ENCODE measurements at regions not wholly inside any gene's neighbourhood (a gene's known extent, or its start where the extent isn't known, plus 50 kb on each side); places are given as distances from the start of the nearest gene placed in this dataset.

DNA sequence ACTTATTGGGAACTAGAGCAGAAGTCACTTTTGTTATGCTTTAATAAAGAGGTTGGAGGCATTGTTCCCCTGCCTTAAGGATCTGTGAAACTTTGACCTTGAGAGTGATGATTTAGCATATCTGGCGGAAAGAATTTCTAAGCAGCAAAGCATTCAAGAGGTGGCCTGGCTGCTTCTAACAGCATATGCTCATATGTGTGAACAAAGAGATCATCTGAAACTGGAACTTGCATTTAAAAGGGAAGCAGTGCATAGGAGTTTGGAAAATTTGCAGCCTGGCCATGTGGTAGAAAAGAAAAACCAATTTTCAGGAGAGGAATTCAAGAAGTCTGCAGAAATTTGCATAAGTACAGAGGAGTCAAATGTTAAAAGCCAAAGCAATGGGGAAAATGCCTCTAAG is 56.4 kb upstream of the GOLIM4 start:
- ChIA-PET POLR2A (ENCODE audit: unreplicated experiment) (no interaction called here), CTCF (no interaction called here)
- Histone ChIP-seq H3K79me2 (ENCODE audit: low read depth) (no peaks in the 10 kb centered on the region), H4K20me1 (ENCODE audit: insufficient read depth) (no peaks in the 10 kb centered on the region), H3K4me1 (replicated peaks; ENCODE audit: insufficient read depth) (no peaks in the 10 kb centered on the region), H3F3A (ENCODE audit: insufficient read depth, low read depth) (no peaks in the 10 kb centered on the region), H3K9me2 (ENCODE audit: insufficient read depth) (no peaks in the 10 kb centered on the region), H3K36me3 (ENCODE audit: low read depth) (no peaks in the 10 kb centered on the region), H3K27ac (no peak overlapping the region), H3K9me3 (ENCODE audit: insufficient read depth, low read depth) (0 out of 2 replicates have a peak, but pooled peaks cover 3% of the 10 kb centered on the region), H3K4me2 (no peak overlapping the region), H3K4me3 (no peak overlapping the region), H2AFZ (no peak overlapping the region), H3K27me3 (ENCODE audit: insufficient read depth, low read depth) (no peaks in the 10 kb centered on the region)
- intact Hi-C loops (cut with micrococcal nuclease; ENCODE audit: unreplicated experiment), result no loop called here
- no peak for DNase-seq
- TF ChIP-seq, protein P1, sequence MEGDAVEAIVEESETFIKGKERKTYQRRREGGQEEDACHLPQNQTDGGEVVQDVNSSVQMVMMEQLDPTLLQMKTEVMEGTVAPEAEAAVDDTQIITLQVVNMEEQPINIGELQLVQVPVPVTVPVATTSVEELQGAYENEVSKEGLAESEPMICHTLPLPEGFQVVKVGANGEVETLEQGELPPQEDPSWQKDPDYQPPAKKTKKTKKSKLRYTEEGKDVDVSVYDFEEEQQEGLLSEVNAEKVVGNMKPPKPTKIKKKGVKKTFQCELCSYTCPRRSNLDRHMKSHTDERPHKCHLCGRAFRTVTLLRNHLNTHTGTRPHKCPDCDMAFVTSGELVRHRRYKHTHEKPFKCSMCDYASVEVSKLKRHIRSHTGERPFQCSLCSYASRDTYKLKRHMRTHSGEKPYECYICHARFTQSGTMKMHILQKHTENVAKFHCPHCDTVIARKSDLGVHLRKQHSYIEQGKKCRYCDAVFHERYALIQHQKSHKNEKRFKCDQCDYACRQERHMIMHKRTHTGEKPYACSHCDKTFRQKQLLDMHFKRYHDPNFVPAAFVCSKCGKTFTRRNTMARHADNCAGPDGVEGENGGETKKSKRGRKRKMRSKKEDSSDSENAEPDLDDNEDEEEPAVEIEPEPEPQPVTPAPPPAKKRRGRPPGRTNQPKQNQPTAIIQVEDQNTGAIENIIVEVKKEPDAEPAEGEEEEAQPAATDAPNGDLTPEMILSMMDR (conservative IDR thresholded peaks at IDR 0.05), result no peak
- BruUV-seq (replicated peaks), result no TSS peak

Small RNA genes in the stretch of these regions (microRNA-seq; reads per million reads assigned to microRNA genes)
- 6.1 reads per million for gene MIR551B (ENCODE audit: borderline number of aligned reads, borderline replicate concordance)

All from PC-9 (cell line).